HG03196 (cell line): ENCODE measurements at regions not wholly inside any gene's neighbourhood (a gene's known extent, or its start where the extent isn't known, plus 50 kb on each side); places are given as distances from the start of the nearest gene placed in this dataset.

Experiments used
- ATAC-seq: cut with Tn5 transposase; IDR thresholded peaks from one replicate; pipeline ENCODE4 v1.9.1; 2021; ENCODE audit not compliant: unreplicated experiment

- peak; percentile 98 for ATAC-seq
Measured at GRCh38 chr13:110965038-110965754, 50.3 kb upstream of the ANKRD10 start.
